ENCODE measurements at regions not wholly inside any gene's neighbourhood (a gene's known extent, or its start where the extent isn't known, plus 50 kb on each side); places are given as distances from the start of the nearest gene placed in this dataset.

- no peaks in the 10 kb centered on the region for H3K27me3 ChIP-seq
- H3K36me3 ChIP-seq: no peaks in the 10 kb centered on the region
- DNase-seq (no peak), ATAC-seq (no peak)
- H3K9me3 ChIP-seq: no peaks in the 10 kb centered on the region
- H3K27ac ChIP-seq: no peak overlapping the region
- H3K4me1 ChIP-seq: no peaks in the 10 kb centered on the region
- intact Hi-C loops (cut with DNase I): no loop called here
- H3K4me3 ChIP-seq: no peak overlapping the region
- no peak for TF ChIP-seq CTCF (IDR thresholded peaks at IDR 0.05)
- no peak for TF ChIP-seq POLR2A (IDR thresholded peaks at IDR 0.05)
- WGBS (ENCODE audit: insufficient coverage, low coverage, low lambda C conversion rate, missing lambda C conversion rate): 76% methylated on average over 10 of the region's 11 CpGs
These were observed 69.7 kb upstream of the TNS3 start for GRCh38 chr7:47651355-47652317.

- Histone ChIP-seq H3K36me3 (no peaks in the 10 kb centered on the region), H3K27ac (no peak overlapping the region), H3K4me1 (no peaks in the 10 kb centered on the region), H3K9me3 (no peaks in the 10 kb centered on the region), H3K27me3 (no peaks in the 10 kb centered on the region), H3K4me3 (no peak overlapping the region)
- ATAC-seq (no peak), DNase-seq (no peak)
- WGBS (ENCODE audit: insufficient coverage, low coverage, low lambda C conversion rate, missing lambda C conversion rate): 84% methylated on average over 3 of the region's 7 CpGs
- TF ChIP-seq CTCF (IDR thresholded peaks at IDR 0.05): no peak
- TF ChIP-seq POLR2A (IDR thresholded peaks at IDR 0.05): no peak
- intact Hi-C loops (cut with DNase I): no loop called here
These were observed 68.0 kb upstream of the TNS3 start for GRCh38 chr7:47649919-47650318.

GRCh38 chr7:47648275-47648925 lies 66.5 kb upstream of the TNS3 start:
- DNase-seq (no peak), ATAC-seq (no peak)
- no peaks in the 10 kb centered on the region for H3K36me3 ChIP-seq
- WGBS (ENCODE audit: insufficient coverage, low coverage, low lambda C conversion rate, missing lambda C conversion rate): 78% methylated on average over 7 of the region's 7 CpGs
- H3K27me3 ChIP-seq: no peaks in the 10 kb centered on the region
- no peaks in the 10 kb centered on the region for H3K4me1 ChIP-seq
- H3K27ac ChIP-seq: no peak overlapping the region
- H3K4me3 ChIP-seq: no peak overlapping the region
- H3K9me3 ChIP-seq: no peaks in the 10 kb centered on the region
- TF ChIP-seq POLR2A (IDR thresholded peaks at IDR 0.05) (no peak), CTCF (IDR thresholded peaks at IDR 0.05) (no peak)
- intact Hi-C loops (cut with DNase I): no loop called here

- no peak for DNase-seq
- no peaks in the 10 kb centered on the region for H3K4me1 ChIP-seq
- no peak for ATAC-seq
- H3K27ac ChIP-seq: peak overlapping the region in 1 of 3 donors; percentile 3
- TF ChIP-seq CTCF (IDR thresholded peaks at IDR 0.05) (no peak), POLR2A (IDR thresholded peaks at IDR 0.05) (no peak)
- H3K36me3 ChIP-seq: no peaks in the 10 kb centered on the region
- WGBS (ENCODE audit: insufficient coverage, low coverage, low lambda C conversion rate, missing lambda C conversion rate): 61% methylated on average over 2 of the region's 2 CpGs
- no peak overlapping the region for H3K4me3 ChIP-seq
- H3K9me3 ChIP-seq: no peaks in the 10 kb centered on the region
- no peaks in the 10 kb centered on the region for H3K27me3 ChIP-seq
- intact Hi-C loops (cut with DNase I): no loop called here
These were observed 66.0 kb upstream of the TNS3 start for GRCh38 chr7:47647918-47648250.
